PC-9 (cell line): ENCODE measurements at regions not wholly inside any gene's neighbourhood (a gene's known extent, or its start where the extent isn't known, plus 50 kb on each side); places are given as distances from the start of the nearest gene placed in this dataset.

Source experiments
- BruUV-seq: library from RNA; stranded (reverse); fragments of 400-500 nt; replicated peaks from 2 replicates; lab custom pipeline; 2021; lab: Mats Ljungman, UMichigan
- CTCF ChIA-PET: fragments of 300-600 bp; sonication (Branson Sonifier 250); formaldehyde crosslinking; loops from one replicate; lab custom pipeline; 2022; ENCODE audit warnings: antibody characterized with exemption; lab: Charles Lee
- POLR2A ChIA-PET: fragments of 300-600 bp; sonication (Branson Sonifier 250); formaldehyde crosslinking; loops from one replicate; lab custom pipeline; 2022; ENCODE audit warnings: antibody characterized with exemption; ENCODE audit not compliant: unreplicated experiment; lab: Charles Lee
- DNase-seq, 2 experiments: peaks; one replicate each; pipeline versions ENCODE4 v3.0.0 to v3.0.0-alpha.2; 2015 to 2022; ENCODE audit warnings: mixed read lengths in 1 of 2
- H2AFZ ChIP-seq: fragments of 200-600 bp; sonication (generic); 2 replicates; pipeline ENCODE4 v1.8.1; 2017; ENCODE audit warnings: antibody characterized with exemption
- H3F3A ChIP-seq: fragments of 200-600 bp; sonication (generic); 2 replicates; pipeline ENCODE4 v1.8.1; 2017; ENCODE audit warnings: antibody characterized with exemption, mild to moderate bottlenecking, low read depth; ENCODE audit not compliant: insufficient read depth
- H3K27ac ChIP-seq: fragments of 200-600 bp; sonication (generic); 2 replicates; pipeline ENCODE4 v1.6.1; 2016; ENCODE audit warnings: mixed run types
- H3K27me3 ChIP-seq: fragments of 200-600 bp; sonication (generic); 2 replicates; pipeline ENCODE4 v1.6.1; 2016; ENCODE audit warnings: low read depth, mixed run types; ENCODE audit not compliant: insufficient read depth
- H3K36me3 ChIP-seq: fragments of 200-600 bp; sonication (generic); 2 replicates; pipeline ENCODE4 v1.6.1; 2016; ENCODE audit warnings: low read depth, mixed run types
- H3K4me1 ChIP-seq: fragments of 200-600 bp; sonication (generic); replicated peaks from 2 replicates; pipeline ENCODE4 v1.6.1; 2016; ENCODE audit warnings: mixed run types; ENCODE audit not compliant: insufficient read depth
- H3K4me2 ChIP-seq: fragments of 200-600 bp; sonication (generic); 2 replicates; pipeline ENCODE4 v1.6.1; 2017; ENCODE audit warnings: mixed run types
- H3K4me3 ChIP-seq: fragments of 200-600 bp; sonication (generic); 2 replicates; pipeline ENCODE4 v1.6.1; 2016; ENCODE audit warnings: mixed run types
- H3K79me2 ChIP-seq: fragments of 200-600 bp; sonication (generic); 2 replicates; pipeline ENCODE4 v1.6.1; 2017; ENCODE audit warnings: low read depth, mixed run types
- H3K9me2 ChIP-seq: fragments of 200-600 bp; sonication (generic); 2 replicates; pipeline ENCODE4 v1.8.1; 2017; ENCODE audit warnings: mild to moderate bottlenecking; ENCODE audit not compliant: insufficient read depth
- H3K9me3 ChIP-seq: fragments of 200-600 bp; sonication (generic); 2 replicates; pipeline ENCODE4 v1.8.1; 2016; ENCODE audit warnings: low read depth; ENCODE audit not compliant: insufficient read depth
- H4K20me1 ChIP-seq: fragments of 200-600 bp; sonication (generic); 2 replicates; pipeline ENCODE4 v1.8.1; 2017; ENCODE audit not compliant: insufficient read depth
- CTCF ChIP-seq: fragments of 200-600 bp; sonication (generic); conservative IDR thresholded peaks from 2 replicates; pipeline ENCODE4 v1.6.1; 2017; ENCODE audit warnings: mixed run types, antibody characterized with exemption, mild to moderate bottlenecking, moderate library complexity
- EZH2 ChIP-seq: fragments of 200-600 bp; sonication (generic); IDR thresholded peaks from 2 replicates; pipeline ENCODE4 v1.8.0; 2017; ENCODE audit warnings: antibody characterized with exemption, low read depth
- intact Hi-C: fragments of 100-400 bp; cut with micrococcal nuclease; formaldehyde crosslinking; loops from one replicate; pipeline ENCODE4 v1.10.0; 2022; ENCODE audit not compliant: unreplicated experiment

DNA sequence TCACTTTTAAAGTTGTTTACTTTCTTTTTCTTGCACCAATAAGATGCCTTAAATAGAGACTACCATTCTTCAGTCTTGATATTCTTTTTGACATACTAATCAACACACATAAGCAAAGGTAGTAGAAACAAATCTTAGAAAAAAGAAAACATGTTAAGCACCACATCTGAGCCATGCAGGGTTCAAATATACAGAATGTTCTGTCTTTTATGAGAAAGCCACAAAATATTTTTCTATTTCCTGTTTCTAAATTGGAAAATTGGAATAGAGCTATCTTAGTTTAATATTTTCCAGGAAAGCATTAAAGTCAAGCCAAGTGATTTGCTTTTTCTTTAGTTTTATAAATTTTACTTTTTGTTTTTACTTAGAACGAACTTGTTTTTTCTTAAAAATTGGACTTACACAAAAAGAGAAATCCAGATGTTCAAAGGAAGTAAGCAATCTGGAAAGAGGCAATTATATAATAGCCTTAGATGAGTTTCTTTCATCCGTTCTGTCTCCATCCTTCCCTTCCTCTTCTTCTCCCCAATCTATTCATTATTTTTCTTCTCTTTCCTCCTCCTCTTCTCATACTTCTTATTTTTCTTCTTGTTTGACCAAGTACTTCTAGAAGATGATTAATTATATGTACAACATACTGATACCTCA is 731.7 kb downstream of the SQOR start:
- Histone ChIP-seq H3K79me2 (no peaks in the 10 kb centered on the region), H4K20me1 (no peaks in the 10 kb centered on the region), H3K9me3 (no peaks in the 10 kb centered on the region), H2AFZ (no peak overlapping the region), H3K36me3 (no peaks in the 10 kb centered on the region), H3K4me1 (no peaks in the 10 kb centered on the region), H3F3A (no peaks in the 10 kb centered on the region), H3K4me2 (no peak overlapping the region), H3K27ac (no peak overlapping the region), H3K27me3 (no peaks in the 10 kb centered on the region), H3K9me2 (no peaks in the 10 kb centered on the region), H3K4me3 (no peak overlapping the region)
- ChIA-PET CTCF (no interaction called here), POLR2A (no interaction called here)
- intact Hi-C loops, result no loop called here
- no peak for TF ChIP-seq CTCF
- TF ChIP-seq EZH2, result no peak
- DNase-seq, result no peak
- no TSS peak for BruUV-seq

GRCh38 chr15:46383978-46384377 is 749.1 kb downstream of the SQOR start:
- H3K27ac ChIP-seq, result no peak overlapping the region
- H3K79me2 ChIP-seq, result no peaks in the 10 kb centered on the region
- no peaks in the 10 kb centered on the region for H3F3A ChIP-seq
- intact Hi-C loops, result no loop called here
- TF ChIP-seq CTCF (no peak), EZH2 (no peak)
- H3K4me3 ChIP-seq, result no peak overlapping the region
- no peak for DNase-seq
- no TSS peak for BruUV-seq
- no peak overlapping the region for H2AFZ ChIP-seq
- no peaks in the 10 kb centered on the region for H3K27me3 ChIP-seq
- ChIA-PET POLR2A (no interaction called here), CTCF (no interaction called here)
- H3K9me2 ChIP-seq, result no peaks in the 10 kb centered on the region
- H3K9me3 ChIP-seq, result no peaks in the 10 kb centered on the region
- no peaks in the 10 kb centered on the region for H3K36me3 ChIP-seq
- H3K4me1 ChIP-seq, result no peaks in the 10 kb centered on the region
- H4K20me1 ChIP-seq, result no peaks in the 10 kb centered on the region
- no peak overlapping the region for H3K4me2 ChIP-seq

DNA sequence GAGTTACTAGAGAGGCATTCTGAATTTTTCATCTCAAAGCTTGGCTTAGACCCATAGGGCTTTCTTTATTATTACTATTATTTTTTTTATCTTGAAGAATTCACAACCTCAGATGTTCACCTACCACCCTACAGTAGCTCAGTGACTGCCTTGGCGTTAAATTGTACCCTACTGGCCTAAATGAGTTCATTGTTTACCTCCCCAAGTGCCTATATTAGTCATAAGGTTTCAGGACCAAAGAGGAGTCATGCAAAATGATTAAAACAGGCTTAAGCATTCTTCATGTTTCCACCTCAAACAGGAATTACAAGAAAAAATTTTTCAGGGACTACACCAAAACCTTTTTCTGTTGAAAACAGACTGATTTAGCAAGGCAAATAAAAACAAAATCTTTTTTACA is 751.5 kb downstream of the SQOR start:
- no peak overlapping the region for H3K27ac ChIP-seq
- no peak for TF ChIP-seq EZH2
- TF ChIP-seq CTCF, result no peak
- H3K9me3 ChIP-seq, result no peaks in the 10 kb centered on the region
- H3K79me2 ChIP-seq, result no peaks in the 10 kb centered on the region
- no peak for DNase-seq
- no TSS peak for BruUV-seq
- no peaks in the 10 kb centered on the region for H4K20me1 ChIP-seq
- POLR2A ChIA-PET, result no interaction called here
- CTCF ChIA-PET, result no interaction called here
- no peak overlapping the region for H3K4me2 ChIP-seq
- no peaks in the 10 kb centered on the region for H3K9me2 ChIP-seq
- H3K27me3 ChIP-seq, result no peaks in the 10 kb centered on the region
- no peaks in the 10 kb centered on the region for H3K36me3 ChIP-seq
- no peaks in the 10 kb centered on the region for H3F3A ChIP-seq
- no peak overlapping the region for H3K4me3 ChIP-seq
- intact Hi-C loops, result no loop called here
- no peaks in the 10 kb centered on the region for H3K4me1 ChIP-seq
- H2AFZ ChIP-seq, result no peak overlapping the region
